Mucosa of rectum (tissue), 2 donors: ENCODE measurements at regions not wholly inside any gene's neighbourhood (a gene's known extent, or its start where the extent isn't known, plus 50 kb on each side); places are given as distances from the start of the nearest gene placed in this dataset.
"Not testable (repeated sequence)": the region's sequence is repeated elsewhere in the genome, so short reads cannot be mapped to it uniquely, and the experiment has no call there.

Source experiments
- H3K27ac ChIP-seq, 2 donors: one replicate each; pipeline ENCODE4 v1.7.0; 2013; ENCODE audit warnings: inconsistent platforms in 2 of 2, low read depth in 2 of 2, low read length in 2 of 2
- H3K27me3 ChIP-seq, 2 donors: one replicate each; pipeline ENCODE4 v1.7.0; 2013; ENCODE audit warnings: low read length in 2 of 2; ENCODE audit not compliant: control insufficient read depth in 2 of 2, insufficient read depth in 2 of 2
- H3K36me3 ChIP-seq, 2 donors: one replicate each; pipeline ENCODE4 v1.7.0; 2013; ENCODE audit warnings: low read length in 2 of 2; ENCODE audit not compliant: control insufficient read depth in 2 of 2, insufficient read depth in 2 of 2
- H3K4me1 ChIP-seq, 2 donors: one replicate each; pipeline ENCODE4 v1.7.0; 2013; ENCODE audit warnings: low read length in 2 of 2, mild to moderate bottlenecking in 1 of 2; ENCODE audit not compliant: control insufficient read depth in 2 of 2, insufficient read depth in 2 of 2
- H3K4me3 ChIP-seq, 2 donors: one replicate each; pipeline ENCODE4 v1.7.0; 2013; ENCODE audit warnings: low read length in 2 of 2
- H3K9ac ChIP-seq, 2 donors: one replicate each; pipeline ENCODE4 v1.7.0; 2013; ENCODE audit warnings: low read length in 2 of 2, low read depth in 1 of 2, mild to moderate bottlenecking in 1 of 2
- H3K9me3 ChIP-seq, 2 donors: one replicate each; pipeline ENCODE4 v1.7.0; 2013; ENCODE audit warnings: low read length in 2 of 2; ENCODE audit not compliant: control insufficient read depth in 2 of 2
- donor health status: healthy.
- donor health status: Normal muscosa, but diverticular disease.

GRCh38 chr1:149208836-149209235, 105.5 kb upstream of the NBPF9 start:
- not testable (repeated sequence) for H3K9me3 ChIP-seq, H3K27ac ChIP-seq, H3K9ac ChIP-seq, H3K4me3 ChIP-seq, H3K4me1 ChIP-seq, H3K36me3 ChIP-seq, H3K27me3 ChIP-seq

DNA sequence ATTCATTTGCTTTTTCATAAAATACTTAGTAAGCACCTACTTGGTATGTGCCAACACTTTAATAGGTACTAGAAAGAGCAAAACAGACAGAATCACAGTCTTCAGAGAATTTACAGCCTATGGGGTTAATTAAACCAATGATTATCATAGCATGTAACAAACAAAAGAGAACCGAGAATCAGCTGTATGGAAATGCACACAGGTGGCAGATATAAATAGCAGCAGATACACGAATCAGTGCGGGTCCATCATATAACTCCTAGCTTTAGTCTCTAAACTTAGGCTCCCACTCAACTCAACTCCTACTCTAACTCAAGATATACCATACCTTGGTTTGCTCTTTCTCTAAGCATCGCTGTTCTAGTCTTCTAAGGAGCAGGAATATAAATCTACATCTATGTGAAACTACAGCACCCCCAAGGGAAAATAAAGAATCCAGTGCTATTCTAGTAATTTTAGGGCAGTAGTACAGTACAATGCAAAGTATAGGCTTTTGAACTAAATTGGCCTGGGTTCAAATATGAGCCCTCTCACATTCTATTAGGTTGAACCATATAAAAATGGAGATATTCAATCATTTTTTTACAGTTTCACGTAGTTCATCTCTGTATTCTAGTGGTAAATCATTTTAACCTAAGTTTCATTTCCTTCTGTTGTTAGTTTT, 108.5 kb upstream of the NBPF9 start:
- H3K4me1 ChIP-seq, H3K27me3 ChIP-seq, H3K9ac ChIP-seq, H3K36me3 ChIP-seq, H3K9me3 ChIP-seq, H3K4me3 ChIP-seq, H3K27ac ChIP-seq: not testable (repeated sequence)

- not testable (repeated sequence) for H3K9ac ChIP-seq, H3K9me3 ChIP-seq, H3K27ac ChIP-seq, H3K36me3 ChIP-seq, H3K4me3 ChIP-seq, H3K4me1 ChIP-seq, H3K27me3 ChIP-seq
Observed at GRCh38 chr1:149212946-149213345, 109.6 kb upstream of the NBPF9 start.

DNA sequence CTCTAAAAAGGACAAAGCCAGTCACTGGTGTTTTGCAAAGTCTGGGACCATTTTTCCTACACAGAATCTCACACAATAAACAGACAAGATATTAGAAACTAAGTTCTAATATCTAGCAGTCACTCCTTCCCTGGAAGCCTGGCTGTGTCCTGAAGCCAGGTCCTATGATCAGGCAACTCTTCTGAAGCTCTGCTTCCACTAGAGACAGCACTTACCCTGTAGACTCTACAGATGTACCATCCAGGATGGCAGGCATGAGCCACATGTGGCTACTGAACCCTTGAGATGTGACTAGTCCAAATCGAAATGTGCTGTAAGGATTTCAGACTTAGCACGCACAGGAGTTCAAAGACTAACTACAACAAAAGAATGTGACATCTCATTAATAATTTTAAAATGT, 110.3 kb upstream of the NBPF9 start:
- H3K9ac ChIP-seq, H3K4me3 ChIP-seq, H3K27ac ChIP-seq, H3K36me3 ChIP-seq, H3K4me1 ChIP-seq, H3K27me3 ChIP-seq, H3K9me3 ChIP-seq: not testable (repeated sequence)

- not testable (repeated sequence) for H3K27ac ChIP-seq, H3K4me1 ChIP-seq, H3K36me3 ChIP-seq, H3K9ac ChIP-seq, H3K27me3 ChIP-seq, H3K9me3 ChIP-seq, H3K4me3 ChIP-seq
Observed at GRCh38 chr1:149218080-149218988, 115.0 kb upstream of the NBPF9 start.

GRCh38 chr1:149219539-149219938, 116.2 kb upstream of the NBPF9 start:
- not testable (repeated sequence) for H3K27ac ChIP-seq, H3K9ac ChIP-seq, H3K27me3 ChIP-seq, H3K36me3 ChIP-seq, H3K4me3 ChIP-seq, H3K9me3 ChIP-seq, H3K4me1 ChIP-seq

DNA sequence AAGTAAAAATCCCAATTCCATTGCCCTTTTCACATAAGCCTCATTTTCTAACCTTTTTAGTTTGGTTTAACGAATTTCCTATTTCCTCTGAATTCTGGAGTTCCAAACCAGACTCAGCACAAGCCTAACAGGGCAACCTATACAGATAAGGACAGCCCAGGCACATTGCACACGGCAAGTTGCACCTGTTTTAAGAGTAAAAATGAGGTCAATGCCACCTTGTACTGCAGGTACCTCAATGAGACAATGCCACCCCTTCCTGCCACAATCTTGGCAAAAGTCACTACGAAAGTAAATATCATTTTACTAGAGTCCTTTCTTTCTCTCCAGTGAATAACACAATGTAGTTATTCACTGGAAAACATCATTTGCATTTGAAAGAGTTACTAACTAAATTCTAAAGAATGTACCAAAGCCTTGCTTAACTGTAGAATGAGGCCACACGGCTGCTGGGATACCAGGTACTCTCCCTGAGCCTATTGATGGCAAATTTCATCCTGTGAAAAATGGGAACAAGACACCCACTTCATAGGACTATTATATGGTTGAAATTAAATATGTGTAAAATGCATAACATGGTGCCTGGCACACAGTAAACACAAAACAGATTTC, 117.2 kb upstream of the NBPF9 start:
- H3K27ac ChIP-seq, H3K27me3 ChIP-seq, H3K4me3 ChIP-seq, H3K9ac ChIP-seq, H3K36me3 ChIP-seq, H3K9me3 ChIP-seq, H3K4me1 ChIP-seq: not testable (repeated sequence)

DNA sequence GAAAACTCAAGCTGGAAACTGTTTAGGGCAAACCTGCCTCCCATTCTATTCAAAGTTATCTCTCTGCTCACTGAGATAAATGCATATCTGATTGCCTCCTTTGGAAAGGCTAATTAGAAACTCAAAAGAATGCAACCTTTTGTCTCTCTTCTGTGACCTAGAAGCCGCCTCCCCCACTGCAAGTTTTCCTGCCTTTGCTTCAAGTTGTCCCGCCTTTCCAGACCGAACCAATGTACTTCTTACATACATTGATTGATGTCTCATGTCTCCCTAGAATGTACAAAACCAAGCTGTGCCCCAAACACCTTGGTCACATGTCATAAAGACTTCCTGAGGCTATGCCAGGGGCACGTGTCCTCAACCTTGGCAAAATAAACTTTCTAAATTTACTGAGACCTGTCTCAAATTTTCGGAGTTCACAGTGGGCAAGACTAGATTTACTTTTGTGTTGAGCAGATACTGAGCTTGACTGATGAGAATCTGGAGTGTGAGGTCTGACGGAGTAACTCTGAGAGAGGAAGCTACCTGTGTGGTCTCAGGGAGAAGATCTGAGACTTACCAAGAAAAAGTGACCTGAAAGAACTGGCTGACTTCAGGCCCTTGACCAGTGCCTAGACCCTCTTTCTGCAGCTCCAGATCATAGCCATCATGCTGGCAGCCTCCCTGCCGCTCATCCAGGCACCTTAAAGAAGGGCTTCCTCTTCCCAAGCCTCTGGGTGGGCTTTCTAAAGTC, 124.7 kb upstream of the NBPF9 start:
- not testable (repeated sequence) for H3K9me3 ChIP-seq, H3K36me3 ChIP-seq, H3K27me3 ChIP-seq, H3K9ac ChIP-seq, H3K4me3 ChIP-seq, H3K4me1 ChIP-seq, H3K27ac ChIP-seq

DNA sequence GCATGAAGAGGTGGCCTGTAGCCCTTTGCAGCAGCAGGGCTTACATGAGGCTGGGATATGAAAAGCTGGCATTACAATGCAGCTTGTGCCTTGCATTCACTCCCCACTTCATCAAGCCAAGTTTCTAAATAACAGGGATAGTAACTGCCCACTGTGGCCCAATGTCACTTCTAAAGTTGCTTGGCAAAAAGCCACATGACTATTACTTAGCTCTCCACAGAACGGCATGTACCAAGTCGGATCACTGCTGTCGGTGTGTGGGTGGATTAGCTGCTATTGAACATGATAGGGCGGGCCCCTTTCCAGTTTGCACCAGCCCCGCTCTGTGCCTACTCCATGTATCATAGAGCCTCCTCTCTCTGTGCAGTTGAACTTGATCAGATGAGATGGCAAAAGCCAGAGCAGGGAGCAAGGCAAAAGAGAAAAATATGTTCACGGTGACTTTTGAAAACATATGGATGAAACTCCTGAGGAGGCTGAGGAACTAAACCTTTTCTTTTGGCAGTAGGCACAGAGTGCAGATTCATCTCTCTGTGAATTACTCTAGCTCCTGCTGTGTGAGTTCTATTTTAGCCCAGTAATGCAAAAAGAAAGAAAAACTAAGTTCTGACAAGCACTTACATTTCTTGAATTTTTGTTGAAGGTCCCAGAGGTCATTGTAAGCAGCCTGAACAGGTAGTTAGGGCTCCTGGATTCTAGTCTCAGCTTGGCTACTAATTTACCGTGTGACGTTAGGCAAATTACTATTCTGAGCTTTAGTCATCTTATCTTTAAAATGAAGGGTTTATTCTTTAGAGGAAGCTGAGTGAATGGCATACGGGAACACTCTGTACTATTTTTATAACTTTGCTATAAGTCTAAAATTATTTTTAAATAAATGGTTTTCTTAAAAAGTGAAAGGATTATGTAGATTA, 125.6 kb upstream of the NBPF9 start:
- H3K36me3 ChIP-seq, H3K27ac ChIP-seq, H3K9ac ChIP-seq, H3K4me1 ChIP-seq, H3K27me3 ChIP-seq, H3K4me3 ChIP-seq, H3K9me3 ChIP-seq: not testable (repeated sequence)
